ENCODE measurements at regions not wholly inside any gene's neighbourhood (a gene's known extent, or its start where the extent isn't known, plus 50 kb on each side); places are given as distances from the start of the nearest gene placed in this dataset.
"Not testable (repeated sequence)": the region's sequence is repeated elsewhere in the genome, so short reads cannot be mapped to it uniquely, and the experiment has no call there.

DNA sequence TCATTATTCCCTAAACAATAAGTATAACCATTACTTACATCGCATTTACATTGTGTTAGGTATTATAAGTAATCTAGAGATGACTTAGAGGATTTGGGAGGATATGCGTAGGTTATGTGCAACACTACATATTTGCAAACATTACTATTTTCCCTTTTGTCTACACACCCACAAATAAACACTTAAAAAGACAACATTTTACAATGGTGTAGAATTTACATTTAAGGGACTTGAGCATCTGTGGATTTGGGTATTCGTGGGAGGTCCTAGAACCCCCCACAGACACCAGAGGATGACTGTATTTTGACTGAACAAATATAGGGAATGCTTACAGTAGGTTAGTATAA is 220.2 kb upstream of the MYO3A start:
- DNase-seq (ENCODE audit: low spot score) = no peak

DNA sequence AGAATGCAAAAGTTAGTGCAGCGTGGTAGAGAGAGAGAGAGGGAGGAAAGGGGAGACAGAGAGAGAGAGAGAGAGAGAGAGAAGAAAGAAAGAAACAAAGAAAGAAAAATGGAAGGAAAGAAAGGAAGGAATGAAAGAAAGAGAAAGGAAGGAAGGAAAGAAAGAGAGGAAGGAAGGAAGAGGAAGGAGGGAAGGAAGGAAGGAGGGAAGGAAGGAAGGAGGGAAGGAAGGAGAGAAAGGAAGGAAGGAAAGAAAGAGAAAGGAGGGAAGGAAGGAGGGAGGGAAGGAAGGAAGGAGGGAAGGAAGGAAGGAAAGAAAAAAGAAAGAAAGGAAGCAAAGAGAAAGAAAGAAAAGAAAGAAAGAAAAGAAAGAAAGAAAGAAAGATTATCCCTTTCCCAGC is 209.8 kb upstream of the MYO3A start:
- DNase-seq (ENCODE audit: low spot score) = no peak

- DNase-seq (ENCODE audit: low spot score) = peak; percentile 71
Measured at GRCh38 chr10:25725917-25726716, 207.9 kb upstream of the MYO3A start.

DNA sequence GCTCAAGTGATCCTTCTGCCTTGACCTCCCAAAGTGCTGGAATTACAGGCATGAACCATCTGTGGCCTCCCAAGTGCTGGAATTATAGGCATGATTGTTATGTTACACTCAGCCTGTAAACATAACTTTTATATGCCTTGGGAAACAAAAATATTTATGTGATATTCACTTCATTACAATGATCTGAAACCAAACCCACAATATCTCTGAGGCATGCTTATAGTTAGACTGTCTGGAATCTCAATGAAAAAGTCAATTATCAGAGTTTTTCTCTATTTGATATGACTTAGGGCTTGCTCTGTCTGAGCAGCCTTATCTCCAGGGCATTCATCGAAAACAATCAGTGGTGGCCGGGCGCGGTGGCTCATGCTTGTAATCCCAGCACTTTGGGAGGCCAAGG is 195.3 kb upstream of the MYO3A start:
- no peak for DNase-seq (ENCODE audit: low spot score)

- no peak for DNase-seq (ENCODE audit: low spot score)
Measured at GRCh38 chr10:25743832-25744231, 190.2 kb upstream of the MYO3A start.

GRCh38 chr10:25744574-25744973 is 189.5 kb upstream of the MYO3A start:
- DNase-seq (ENCODE audit: low spot score) = no peak

GRCh38 chr10:25745976-25746375 is 188.1 kb upstream of the MYO3A start:
- DNase-seq (ENCODE audit: low spot score) = no peak

- DNase-seq (ENCODE audit: low spot score) = no peak
Measured at GRCh38 chr10:25747084-25747483, 186.9 kb upstream of the MYO3A start.

DNA sequence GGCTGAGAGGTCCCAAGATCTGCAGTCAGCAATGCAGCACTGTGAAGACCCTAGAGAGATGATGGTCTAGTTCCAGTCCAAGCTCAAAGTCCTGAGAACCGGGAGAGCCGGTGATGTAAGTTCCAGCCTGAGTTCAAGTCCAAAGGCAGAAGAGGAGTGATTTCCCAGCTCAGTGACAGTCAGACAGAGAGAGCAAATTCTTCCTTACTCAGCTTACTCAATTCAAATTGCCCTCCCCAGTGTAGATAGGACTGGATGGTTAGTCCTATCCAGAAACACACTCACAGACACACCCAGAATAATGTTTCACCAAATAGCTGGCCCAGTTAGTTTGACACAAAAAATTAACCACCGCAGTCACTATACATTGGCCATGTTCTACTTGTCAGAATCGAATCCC is 185.5 kb upstream of the MYO3A start:
- no peak for DNase-seq (ENCODE audit: low spot score)

DNA sequence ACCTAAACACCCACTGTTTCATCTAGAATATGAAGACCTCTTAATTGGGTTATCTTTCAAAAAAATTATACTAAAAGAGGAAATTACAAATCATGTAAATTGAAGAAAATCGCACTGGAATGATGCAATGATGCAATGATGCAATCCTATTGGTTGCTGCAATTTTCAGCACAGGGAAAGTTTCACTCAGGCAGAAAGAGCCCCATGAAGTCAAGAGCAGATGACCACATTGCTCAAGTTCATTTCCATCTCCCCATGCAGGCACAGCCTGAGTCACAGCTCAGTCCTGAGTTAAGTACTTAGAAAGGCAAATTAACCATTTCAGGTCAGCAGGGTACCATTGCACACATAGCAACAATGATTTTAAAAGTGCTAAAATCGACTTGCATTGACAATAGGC is 180.3 kb upstream of the MYO3A start:
- no peak for DNase-seq (ENCODE audit: low spot score)

GRCh38 chr10:25755874-25756273 is 178.2 kb upstream of the MYO3A start:
- not testable (repeated sequence) for DNase-seq (ENCODE audit: low spot score)

DNA sequence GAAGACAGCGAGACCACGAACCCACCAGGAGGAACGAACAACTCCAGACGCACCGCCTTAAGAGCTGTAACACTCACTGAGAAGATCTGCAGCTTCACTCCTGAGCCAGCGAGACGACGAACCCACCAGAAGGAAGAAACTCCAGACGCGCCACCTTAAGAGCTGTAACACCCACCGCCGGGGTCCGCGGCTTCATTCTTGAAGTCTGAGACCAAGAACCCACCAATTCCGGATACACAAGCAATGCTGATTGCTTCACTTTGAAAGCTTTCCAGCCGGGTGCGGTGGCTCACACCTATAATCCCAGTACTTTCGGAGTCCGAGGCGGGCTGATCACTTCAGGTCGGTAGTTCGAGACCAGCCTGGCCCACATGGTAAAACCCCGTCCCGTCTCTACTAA is 177.2 kb upstream of the MYO3A start:
- DNase-seq (ENCODE audit: low spot score) = no peak

- DNase-seq (ENCODE audit: low spot score) = peak; percentile 71
Measured at GRCh38 chr10:25758041-25758457, 176.0 kb upstream of the MYO3A start.

DNA sequence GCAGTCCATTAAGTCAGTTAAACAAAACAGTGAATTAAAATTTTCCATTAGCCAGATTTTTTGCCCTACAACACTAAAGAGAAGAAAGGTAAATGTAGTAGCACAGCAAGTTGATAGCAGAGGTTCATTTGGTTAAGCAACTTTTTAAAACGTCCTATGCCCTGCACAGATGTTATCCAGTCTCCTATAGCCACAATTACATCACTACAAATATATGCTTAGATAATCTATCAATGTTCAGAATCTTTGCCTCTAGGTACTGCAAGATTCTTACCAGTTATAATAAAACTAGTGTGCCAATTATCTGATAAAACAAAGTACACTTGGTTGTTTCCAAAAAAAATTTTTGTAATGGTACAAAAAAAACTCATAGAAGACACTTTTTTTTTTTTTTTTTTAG is 175.5 kb upstream of the MYO3A start:
- no peak for DNase-seq (ENCODE audit: low spot score)

DNA sequence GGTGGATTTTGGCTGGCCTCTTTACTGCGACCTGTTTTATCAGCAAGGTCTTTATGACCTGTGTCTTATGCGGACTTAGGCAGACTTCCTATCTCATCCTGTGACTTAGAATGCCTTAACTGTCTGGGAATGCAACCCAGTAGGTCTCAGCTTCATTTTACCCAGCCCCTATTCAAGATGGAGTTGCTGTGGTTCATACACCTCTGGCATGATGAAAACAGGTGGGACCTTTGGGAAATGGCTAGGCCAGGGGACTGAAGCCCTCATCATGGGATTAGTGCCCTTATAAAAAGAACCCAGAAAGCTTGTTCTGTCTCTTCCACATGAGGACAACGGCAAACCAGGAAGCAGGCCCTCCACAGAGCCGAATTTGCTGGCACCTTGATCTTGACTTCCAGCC is 172.1 kb upstream of the MYO3A start:
- no peak for DNase-seq (ENCODE audit: low spot score)

GRCh38 chr10:25766213-25766612 is 167.8 kb upstream of the MYO3A start:
- no peak for DNase-seq (ENCODE audit: low spot score)

DNA sequence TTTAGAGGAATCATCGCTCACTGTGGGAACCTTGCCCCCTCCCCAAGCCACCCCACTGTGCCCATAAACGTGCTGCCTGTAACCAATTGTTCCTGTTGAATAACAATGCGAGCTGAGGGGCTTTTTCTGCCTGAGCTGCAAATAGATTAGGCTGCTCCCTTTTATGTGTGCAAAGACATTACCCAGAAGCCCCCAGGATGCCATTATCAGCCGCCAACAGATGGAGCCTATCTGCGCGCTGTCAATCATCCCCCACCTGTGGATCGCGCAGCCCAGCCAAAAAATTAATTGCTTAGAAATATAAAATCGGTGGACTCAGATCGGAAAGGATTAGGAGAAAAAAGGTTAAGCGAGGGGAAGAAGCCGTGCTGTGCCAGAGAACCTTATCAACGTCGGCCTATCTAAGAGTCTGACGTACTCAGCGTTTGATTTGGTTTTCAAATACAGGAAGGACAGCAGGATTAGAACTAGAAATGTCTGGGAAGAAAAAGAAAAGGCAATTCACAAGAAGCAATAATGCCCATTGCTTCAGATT is 167.3 kb upstream of the MYO3A start:
- no peak for DNase-seq (ENCODE audit: low spot score)

DNA sequence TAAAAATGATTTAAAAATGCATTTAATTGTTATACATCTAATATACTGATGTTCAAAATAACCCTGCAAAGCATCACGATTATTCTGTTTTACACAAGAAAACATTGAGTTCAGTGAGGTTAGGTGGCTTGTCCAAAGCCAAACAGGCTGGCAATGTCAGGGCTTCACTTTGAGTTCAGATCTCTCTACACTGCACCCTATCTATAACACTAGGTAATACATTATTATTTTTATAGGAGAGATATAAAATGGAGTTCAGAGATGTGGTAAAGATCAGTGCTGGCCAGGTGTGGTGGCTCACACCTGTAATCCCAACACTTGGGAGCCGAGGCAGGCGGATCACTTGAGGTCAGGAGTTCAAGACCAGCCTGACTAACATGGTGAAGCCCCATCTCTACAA is 165.9 kb upstream of the MYO3A start:
- no peak for DNase-seq (ENCODE audit: low spot score)

GRCh38 chr10:25778646-25779045 is 155.4 kb upstream of the MYO3A start:
- no peak for DNase-seq (ENCODE audit: low spot score)

- DNase-seq (ENCODE audit: low spot score) = no peak
Measured at GRCh38 chr10:25786161-25786560, 147.9 kb upstream of the MYO3A start.

DNA sequence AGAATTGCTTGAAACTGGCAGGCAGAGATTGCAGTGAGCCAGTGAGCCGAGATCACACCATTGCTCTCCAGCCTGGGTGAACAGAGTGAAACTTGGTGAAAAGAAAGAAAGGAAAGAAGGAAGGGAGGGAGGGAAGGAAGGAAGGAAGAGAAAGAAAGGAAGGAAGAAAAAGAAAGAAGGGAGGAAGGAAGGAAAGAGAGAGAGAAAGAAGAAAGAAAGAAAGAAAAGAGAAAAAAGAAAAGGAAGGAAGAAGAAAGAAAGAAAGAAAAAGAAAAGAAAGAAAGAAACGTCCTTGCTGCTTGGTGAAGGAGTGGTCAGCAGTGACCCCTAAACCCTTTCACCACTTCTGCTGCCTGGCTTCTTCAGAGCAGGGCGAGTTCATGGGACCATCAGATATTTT is 147.1 kb upstream of the MYO3A start:
- no peak for DNase-seq (ENCODE audit: low spot score)

DNA sequence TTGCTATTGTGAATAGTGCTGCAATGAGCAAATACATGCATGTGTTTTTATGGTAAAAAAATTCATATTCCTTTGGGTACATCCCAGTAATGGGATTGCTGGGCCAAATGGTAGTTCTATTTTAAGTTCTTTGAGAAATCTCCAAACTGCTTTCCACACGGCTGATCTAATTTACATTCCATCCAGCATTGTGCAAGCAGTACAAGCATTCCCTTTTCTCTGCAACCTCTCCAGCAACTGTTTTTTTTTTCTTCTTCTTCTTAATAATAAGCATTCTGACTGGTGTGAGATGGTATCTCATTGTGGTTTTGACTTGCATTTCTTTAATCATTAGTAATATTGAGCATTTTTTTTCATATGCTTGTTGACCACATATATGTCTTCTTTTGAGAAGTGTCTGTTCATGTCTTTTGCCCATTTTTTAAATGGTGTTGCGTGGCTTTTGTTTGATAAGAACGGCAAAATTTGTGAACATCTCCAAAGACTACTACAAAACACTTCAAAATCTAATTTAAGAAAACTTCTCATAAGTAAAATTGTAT is 136.1 kb upstream of the MYO3A start:
- no peak for DNase-seq (ENCODE audit: low spot score)

DNA sequence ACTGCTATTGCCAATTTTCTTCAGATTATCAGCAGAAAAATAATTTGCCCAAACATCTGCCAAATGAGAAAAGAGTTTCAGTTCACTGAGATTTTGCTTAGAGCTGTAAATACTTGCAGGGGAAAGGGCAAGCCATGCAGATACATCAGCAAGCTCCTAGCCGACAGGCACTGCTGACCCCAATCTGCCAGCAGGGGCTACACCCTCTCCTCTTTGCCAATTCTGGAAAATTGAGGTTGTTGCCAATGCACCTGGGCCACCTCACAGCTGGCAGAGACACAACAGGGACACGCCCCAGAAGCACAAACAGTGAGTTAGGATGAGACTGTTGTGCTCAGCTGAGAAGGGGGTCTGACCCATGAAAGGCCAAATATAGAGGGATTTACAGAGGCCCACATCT is 129.5 kb upstream of the MYO3A start:
- no peak for DNase-seq (ENCODE audit: low spot score)

GRCh38 chr10:25805986-25806385 is 128.0 kb upstream of the MYO3A start:
- DNase-seq (ENCODE audit: low spot score) = no peak
